GM23338 (cell line): ENCODE measurements at regions not wholly inside any gene's neighbourhood (a gene's known extent, or its start where the extent isn't known, plus 50 kb on each side); places are given as distances from the start of the nearest gene placed in this dataset.

Source experiments
- ATAC-seq: fragments of 200-7000 bp; cut with Tn5 transposase; 3 replicates; pipeline ENCODE4 v1.9.1; 2020
- DNase-seq: peaks from one replicate; pipeline ENCODE4 v3.0.0-alpha.2; 2015; ENCODE audit warnings: low spot score
- H2AFZ ChIP-seq: fragments of 200-600 bp; sonication (generic); 2 replicates; pipeline ENCODE4 v1.8.0; 2016; ENCODE audit warnings: antibody characterized with exemption, mild to moderate bottlenecking, moderate library complexity
- H3F3A ChIP-seq: fragments of 200-600 bp; sonication (generic); replicated peaks from 2 replicates; pipeline ENCODE4 v1.8.0; 2017; ENCODE audit warnings: antibody characterized with exemption, mixed run types, low read depth
- H3K27ac ChIP-seq: fragments of 200-600 bp; sonication (generic); 2 replicates; pipeline ENCODE4 v1.6.1; 2016; ENCODE audit warnings: low read depth
- H3K27me3 ChIP-seq: fragments of 200-600 bp; sonication (generic); 2 replicates; pipeline ENCODE4 v1.8.0; 2016; ENCODE audit warnings: mild to moderate bottlenecking, mixed run types, moderate library complexity; ENCODE audit not compliant: insufficient read depth
- H3K36me3 ChIP-seq: fragments of 200-600 bp; sonication (generic); 2 replicates; pipeline ENCODE4 v1.8.0; 2016; ENCODE audit warnings: mild to moderate bottlenecking; ENCODE audit not compliant: insufficient read depth
- H3K4me1 ChIP-seq: fragments of 200-600 bp; sonication (generic); 2 replicates; pipeline ENCODE4 v1.8.0; 2016; ENCODE audit warnings: mild to moderate bottlenecking, moderate library complexity; ENCODE audit not compliant: insufficient read depth
- H3K4me2 ChIP-seq: fragments of 200-600 bp; sonication (generic); 2 replicates; pipeline ENCODE4 v1.7.1; 2017; ENCODE audit warnings: mixed run types
- H3K4me3 ChIP-seq: fragments of 200-600 bp; sonication (generic); 2 replicates; pipeline ENCODE4 v1.6.1; 2016; ENCODE audit warnings: mixed run types
- H3K79me2 ChIP-seq: fragments of 200-600 bp; sonication (generic); replicated peaks from 2 replicates; pipeline ENCODE4 v1.8.0; 2017; ENCODE audit warnings: mild to moderate bottlenecking; ENCODE audit not compliant: insufficient read depth
- H3K9me2 ChIP-seq: fragments of 200-600 bp; sonication (generic); 2 replicates; pipeline ENCODE4 v1.8.0; 2017; ENCODE audit not compliant: insufficient read depth
- H4K20me1 ChIP-seq: fragments of 200-600 bp; sonication (generic); replicated peaks from 2 replicates; pipeline ENCODE4 v1.8.0; 2017; ENCODE audit warnings: mild to moderate bottlenecking; ENCODE audit not compliant: insufficient read depth
- H3K27ac Mint-ChIP-seq: 2 replicates; pipeline ENCODE4 v1.8.0; 2020; ENCODE audit warnings: inconsistent platforms, mild to moderate bottlenecking, moderate library complexity, mixed read lengths
- H3K27me3 Mint-ChIP-seq: 3 replicates; pipeline ENCODE4 v1.8.0; 2022; ENCODE audit warnings: low read depth, mild to moderate bottlenecking, moderate library complexity, mixed read lengths, inconsistent platforms; ENCODE audit not compliant: insufficient read depth, poor library complexity
- H3K36me3 Mint-ChIP-seq: 3 replicates; pipeline ENCODE4 v1.8.0; 2021; ENCODE audit warnings: low read depth, mild to moderate bottlenecking, inconsistent platforms, moderate library complexity, mixed read lengths
- H3K4me1 Mint-ChIP-seq: 3 replicates; pipeline ENCODE4 v1.8.0; 2020; ENCODE audit warnings: mild to moderate bottlenecking, inconsistent platforms, mixed read lengths
- H3K4me3 Mint-ChIP-seq: 3 replicates; pipeline ENCODE4 v1.8.0; 2021; ENCODE audit warnings: moderate library complexity, mild to moderate bottlenecking, inconsistent platforms, mixed read lengths
- H3K9me3 Mint-ChIP-seq: 3 replicates; pipeline ENCODE4 v1.8.0; 2020; ENCODE audit warnings: moderate library complexity, mild to moderate bottlenecking, inconsistent platforms, mixed read lengths
- CTCF ChIP-seq, 2 experiments: fragments of 200-600 bp in 1 of 2; sonication (generic) in 1 of 2; conservative IDR thresholded peaks; 2 replicates each; pipeline versions ENCODE4 v1.5.1 to v1.6.1; 2016 to 2017; ENCODE audit warnings: antibody characterized with exemption in 2 of 2, low read depth in 2 of 2, mild to moderate bottlenecking in 2 of 2, moderate library complexity in 1 of 2
- ETS1 ChIP-seq: IDR thresholded peaks from 2 replicates; pipeline ENCODE4 v1.6.1; 2016; ENCODE audit warnings: antibody characterized with exemption
- EZH2 ChIP-seq: fragments of 200-600 bp; sonication (generic); IDR thresholded peaks from one replicate; pipeline ENCODE4 v1.8.0; 2017; ENCODE audit warnings: antibody characterized with exemption, mild to moderate bottlenecking, low read depth; ENCODE audit not compliant: unreplicated experiment
- NANOG ChIP-seq: IDR thresholded peaks from 2 replicates; pipeline ENCODE4 v1.6.1; 2016; ENCODE audit warnings: antibody characterized with exemption, borderline replicate concordance
- STAT1 ChIP-seq: IDR thresholded peaks from one replicate; pipeline ENCODE4 v1.6.1; 2016; ENCODE audit warnings: antibody characterized with exemption; ENCODE audit not compliant: unreplicated experiment
- ZNF114 ChIP-seq: fragments of 250-450 bp; sonication (Bioruptor Pico); IDR thresholded peaks from 2 replicates; pipeline ENCODE4 v1.5.0; 2020; ENCODE audit warnings: mild to moderate bottlenecking, moderate library complexity
- ZNF462 ChIP-seq: fragments of 250-450 bp; sonication (Bioruptor Pico); IDR thresholded peaks from 2 replicates; pipeline ENCODE4 v1.5.0; 2020; ENCODE audit warnings: mild to moderate bottlenecking, moderate library complexity

DNA sequence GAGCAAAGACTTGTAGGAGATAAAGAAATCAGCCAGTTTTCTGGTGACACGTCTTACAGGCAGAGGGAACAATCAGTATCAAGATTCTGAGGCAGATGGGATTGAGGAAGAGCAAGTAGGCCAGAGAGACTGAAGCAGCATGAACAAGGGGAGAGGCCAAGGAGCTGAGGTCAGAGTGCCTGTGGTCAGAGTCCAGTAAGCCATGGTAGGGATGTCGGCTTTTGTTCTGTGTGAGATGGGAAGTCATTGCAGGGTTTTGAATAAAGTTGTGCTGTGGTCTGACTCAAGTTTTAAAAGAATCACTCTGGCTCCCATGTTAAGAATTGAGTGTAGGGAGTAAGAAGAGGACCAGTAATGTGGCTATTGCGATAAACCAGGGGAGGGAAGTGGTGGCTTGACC lies 85.9 kb upstream of the IVNS1ABP start:
- no peak overlapping the region for H3K27ac ChIP-seq
- no peak overlapping the region for H3K4me3 ChIP-seq
- no peaks in the 10 kb centered on the region for H3K27me3 ChIP-seq
- no peak for TF ChIP-seq ZNF462 (CRISPR knock-in tag)
- TF ChIP-seq CTCF (conservative IDR thresholded peaks at IDR 0.05; ENCODE audit: low read depth in 2 of 2) = no peak
- TF ChIP-seq ETS1 = no peak
- no peak for TF ChIP-seq EZH2
- TF ChIP-seq NANOG = no peak
- TF ChIP-seq ZNF114 (CRISPR knock-in tag) = no peak
- TF ChIP-seq STAT1 = no peak
- H3K9me2 ChIP-seq = no peaks in the 10 kb centered on the region
- Mint-ChIP-seq H3K4me3 (no peak overlapping the region), H3K4me1 (peaks cover 26% of the 10 kb centered on the region), H3K27me3 (peaks cover 7% of the 10 kb centered on the region), H3K27ac (no peak overlapping the region), H3K9me3 (0 out of 3 replicates have a peak, but pooled peaks cover 7% of the 10 kb centered on the region), H3K36me3 (no peaks in the 10 kb centered on the region)
- no peaks in the 10 kb centered on the region for H3K79me2 ChIP-seq
- H3F3A ChIP-seq = no peaks in the 10 kb centered on the region
- no peaks in the 10 kb centered on the region for H3K36me3 ChIP-seq
- no peak for ATAC-seq
- H3K4me1 ChIP-seq = peaks cover 11% of the 10 kb centered on the region
- DNase-seq = no peak
- H2AFZ ChIP-seq = peak overlapping the region; percentile 72
- H3K4me2 ChIP-seq = no peak overlapping the region
- H4K20me1 ChIP-seq = no peaks in the 10 kb centered on the region
